ENCODE measurements at regions not wholly inside any gene's neighbourhood (a gene's known extent, or its start where the extent isn't known, plus 50 kb on each side); places are given as distances from the start of the nearest gene placed in this dataset.
A peak's percentile ranks its signal among the peaks of the same experiment; 100 is the strongest.

DNA sequence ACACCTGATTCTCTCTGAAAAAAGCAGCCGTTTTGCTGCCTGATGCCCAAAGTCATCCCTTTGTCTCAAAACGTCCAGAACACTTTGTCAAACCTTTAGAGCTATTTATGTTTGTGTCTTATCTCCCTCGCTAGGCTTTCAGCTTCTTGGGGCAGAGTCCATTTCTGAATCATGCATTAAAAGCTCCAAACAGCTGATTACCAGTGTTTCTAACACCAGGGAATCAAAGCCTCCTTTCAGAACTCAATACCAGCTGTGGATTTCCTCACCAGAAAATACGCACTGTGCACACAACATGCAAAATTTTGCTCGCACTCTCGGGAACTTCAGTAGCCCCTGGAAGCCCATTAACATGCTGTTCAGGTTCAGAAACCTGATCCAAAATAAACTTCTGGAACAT lies 333.3 kb downstream of the HACE1 start:
- H3K27ac Mint-ChIP-seq = no peak overlapping the region
- TF ChIP-seq, protein P1, sequence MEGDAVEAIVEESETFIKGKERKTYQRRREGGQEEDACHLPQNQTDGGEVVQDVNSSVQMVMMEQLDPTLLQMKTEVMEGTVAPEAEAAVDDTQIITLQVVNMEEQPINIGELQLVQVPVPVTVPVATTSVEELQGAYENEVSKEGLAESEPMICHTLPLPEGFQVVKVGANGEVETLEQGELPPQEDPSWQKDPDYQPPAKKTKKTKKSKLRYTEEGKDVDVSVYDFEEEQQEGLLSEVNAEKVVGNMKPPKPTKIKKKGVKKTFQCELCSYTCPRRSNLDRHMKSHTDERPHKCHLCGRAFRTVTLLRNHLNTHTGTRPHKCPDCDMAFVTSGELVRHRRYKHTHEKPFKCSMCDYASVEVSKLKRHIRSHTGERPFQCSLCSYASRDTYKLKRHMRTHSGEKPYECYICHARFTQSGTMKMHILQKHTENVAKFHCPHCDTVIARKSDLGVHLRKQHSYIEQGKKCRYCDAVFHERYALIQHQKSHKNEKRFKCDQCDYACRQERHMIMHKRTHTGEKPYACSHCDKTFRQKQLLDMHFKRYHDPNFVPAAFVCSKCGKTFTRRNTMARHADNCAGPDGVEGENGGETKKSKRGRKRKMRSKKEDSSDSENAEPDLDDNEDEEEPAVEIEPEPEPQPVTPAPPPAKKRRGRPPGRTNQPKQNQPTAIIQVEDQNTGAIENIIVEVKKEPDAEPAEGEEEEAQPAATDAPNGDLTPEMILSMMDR (IDR thresholded peaks at IDR 0.05) = no peak
- H3K9me3 Mint-ChIP-seq = no peaks in the 10 kb centered on the region
- peaks cover 34% of the 10 kb centered on the region for H3K4me1 Mint-ChIP-seq
- no peaks in the 10 kb centered on the region for H3K27me3 Mint-ChIP-seq (ENCODE audit: low read depth, poor library complexity)
- no peak overlapping the region for H3K4me3 Mint-ChIP-seq
- H3K36me3 Mint-ChIP-seq (ENCODE audit: low read depth) = no peaks in the 10 kb centered on the region
- DNase-seq = no peak

DNA sequence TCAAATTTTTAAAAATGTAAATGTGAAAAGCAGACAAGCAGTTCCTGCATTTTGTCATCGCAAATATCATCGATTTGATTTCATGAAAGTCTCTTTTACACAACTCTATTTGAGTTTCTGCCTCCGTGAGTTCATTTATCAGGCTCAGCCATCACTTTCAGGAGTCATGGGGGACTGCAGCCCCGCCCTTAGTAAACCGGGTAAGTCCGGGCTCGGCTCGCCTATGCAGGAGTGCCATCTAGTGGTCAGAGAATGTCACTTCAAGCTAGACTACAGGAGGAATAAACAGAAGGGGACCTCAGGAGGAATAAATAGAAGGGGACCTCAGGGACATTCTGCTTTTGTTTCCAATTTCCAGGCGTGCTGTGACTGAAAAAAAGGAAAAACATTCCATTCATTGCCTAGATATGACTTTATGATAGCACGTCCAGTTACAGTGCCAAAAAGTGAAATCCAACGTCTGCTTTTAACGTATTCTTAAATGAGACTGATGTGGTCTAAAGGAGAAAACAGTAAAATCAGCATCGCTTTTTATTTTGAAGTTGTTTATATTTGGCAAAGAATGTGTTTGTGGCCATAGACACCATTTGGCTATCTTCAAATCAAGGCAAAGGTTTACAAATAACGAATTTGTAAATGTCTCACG lies 333.9 kb downstream of the HACE1 start:
- Mint-ChIP-seq H3K36me3 (ENCODE audit: low read depth) (no peaks in the 10 kb centered on the region), H3K9me3 (no peaks in the 10 kb centered on the region), H3K27ac (no peak overlapping the region), H3K27me3 (ENCODE audit: low read depth, poor library complexity) (no peaks in the 10 kb centered on the region), H3K4me1 (peaks cover 40% of the 10 kb centered on the region), H3K4me3 (no peak overlapping the region)
- peak; percentile 77 for DNase-seq
- TF ChIP-seq, protein P1 (IDR thresholded peaks at IDR 0.05) = peak; percentile 98

DNA sequence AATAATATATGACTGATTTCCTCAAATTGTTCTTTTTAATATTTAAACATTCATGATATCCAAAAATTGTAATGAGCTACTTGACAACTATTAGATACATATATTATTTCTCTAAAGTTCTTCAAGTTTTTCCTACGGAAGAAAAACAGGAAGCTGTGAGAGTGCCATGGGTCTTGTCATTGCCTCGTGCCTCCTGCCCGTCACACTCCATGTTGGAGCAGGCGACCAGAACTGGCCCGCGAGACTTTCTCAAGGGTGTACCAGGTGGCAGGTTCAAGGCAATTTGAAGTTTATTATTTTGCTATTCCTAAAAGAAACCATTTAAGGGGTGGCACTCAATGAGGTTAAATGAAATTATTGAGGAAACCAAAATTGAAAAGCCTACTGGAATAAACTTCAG lies 337.2 kb downstream of the HACE1 start:
- Mint-ChIP-seq H3K4me1 (peaks cover 38% of the 10 kb centered on the region), H3K36me3 (ENCODE audit: low read depth) (no peaks in the 10 kb centered on the region), H3K9me3 (no peaks in the 10 kb centered on the region), H3K27me3 (ENCODE audit: low read depth, poor library complexity) (no peaks in the 10 kb centered on the region), H3K4me3 (no peak overlapping the region), H3K27ac (no peak overlapping the region)
- DNase-seq = no peak
- TF ChIP-seq, protein P1 (IDR thresholded peaks at IDR 0.05) = no peak

DNA sequence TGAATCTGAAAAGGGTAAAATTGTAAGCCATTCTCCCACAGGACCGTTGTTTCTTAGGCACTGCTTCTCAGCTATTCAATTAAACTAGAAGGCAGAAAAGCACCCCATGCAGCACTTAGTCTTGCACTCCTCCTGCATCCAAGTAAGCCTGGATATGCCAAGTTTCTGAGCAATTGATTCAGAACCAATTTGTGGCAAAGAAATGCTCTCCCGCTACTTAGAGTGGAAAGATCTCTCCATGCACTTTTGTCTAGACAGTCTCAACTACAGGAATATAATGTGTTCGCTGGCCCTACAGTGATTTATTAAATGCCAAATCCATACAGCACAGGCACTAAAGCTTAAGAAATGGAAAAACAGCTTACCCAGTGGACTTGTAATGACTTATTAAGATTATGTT lies 338.5 kb downstream of the HACE1 start:
- Mint-ChIP-seq H3K27me3 (ENCODE audit: low read depth, poor library complexity) (no peaks in the 10 kb centered on the region), H3K4me1 (peaks cover 25% of the 10 kb centered on the region), H3K27ac (no peak overlapping the region), H3K9me3 (no peaks in the 10 kb centered on the region), H3K4me3 (no peak overlapping the region), H3K36me3 (ENCODE audit: low read depth) (no peaks in the 10 kb centered on the region)
- TF ChIP-seq, protein P1 (IDR thresholded peaks at IDR 0.05) = no peak
- no peak for DNase-seq

DNA sequence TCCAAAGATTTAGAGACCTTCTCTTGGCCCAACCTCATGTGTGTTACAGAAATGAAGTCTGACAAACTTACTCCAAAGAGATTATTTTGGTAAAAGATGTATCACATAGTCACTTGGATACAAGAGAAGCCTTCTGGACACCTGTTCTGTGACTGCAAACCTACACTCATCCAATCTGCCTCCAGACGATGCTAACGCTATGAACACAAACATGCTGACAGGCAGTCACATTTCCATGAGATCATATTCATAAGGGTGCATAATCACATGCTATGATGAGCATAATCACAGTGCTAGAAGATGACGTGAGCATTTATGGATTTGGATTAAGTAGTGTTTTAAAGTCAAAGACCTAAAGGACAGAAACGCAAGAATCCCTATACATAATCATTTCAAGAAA lies 340.2 kb downstream of the HACE1 start:
- no peaks in the 10 kb centered on the region for H3K36me3 Mint-ChIP-seq (ENCODE audit: low read depth)
- H3K9me3 Mint-ChIP-seq = no peaks in the 10 kb centered on the region
- TF ChIP-seq, protein P1 (IDR thresholded peaks at IDR 0.05) = no peak
- no peak for DNase-seq
- H3K4me3 Mint-ChIP-seq = no peak overlapping the region
- peaks cover 9% of the 10 kb centered on the region for H3K4me1 Mint-ChIP-seq
- no peak overlapping the region for H3K27ac Mint-ChIP-seq
- no peaks in the 10 kb centered on the region for H3K27me3 Mint-ChIP-seq (ENCODE audit: low read depth, poor library complexity)

DNA sequence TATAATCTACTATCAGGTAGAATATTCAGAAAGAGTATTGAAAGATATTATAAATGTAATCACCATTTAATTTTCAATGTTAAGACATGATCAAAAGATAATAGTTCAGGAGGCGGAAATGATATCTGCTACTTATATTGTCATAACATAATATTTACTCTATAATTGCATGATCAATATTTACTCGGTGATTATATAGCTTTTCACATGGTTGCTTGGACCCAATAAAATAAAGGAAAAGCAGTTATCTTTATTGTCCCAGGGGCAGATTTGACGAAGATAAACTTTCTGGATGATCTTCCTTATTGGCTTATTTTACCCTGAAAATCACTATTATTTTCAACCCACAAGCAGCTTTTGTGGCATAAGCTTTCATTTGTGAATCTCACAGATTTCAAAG lies 350.4 kb downstream of the HACE1 start:
- no peaks in the 10 kb centered on the region for H3K9me3 Mint-ChIP-seq
- peaks cover 28% of the 10 kb centered on the region for H3K4me1 Mint-ChIP-seq
- TF ChIP-seq, protein P1 (IDR thresholded peaks at IDR 0.05) = no peak
- H3K36me3 Mint-ChIP-seq (ENCODE audit: low read depth) = no peaks in the 10 kb centered on the region
- H3K4me3 Mint-ChIP-seq = no peak overlapping the region
- no peak for DNase-seq
- H3K27me3 Mint-ChIP-seq (ENCODE audit: low read depth, poor library complexity) = no peaks in the 10 kb centered on the region
- H3K27ac Mint-ChIP-seq = no peak overlapping the region

All from nephron progenitor cell (in vitro differentiated cells).